Psoas muscle (tissue), 7 donors: ENCODE measurements at regions not wholly inside any gene's neighbourhood (a gene's known extent, or its start where the extent isn't known, plus 50 kb on each side); places are given as distances from the start of the nearest gene placed in this dataset.

ENCODE experiments used
- ATAC-seq, 4 donors: fragments of 200-7000 bp; cut with Tn5 transposase; one replicate each; pipeline ENCODE4 v1.9.1; 2020; ENCODE audit warnings: moderate library complexity in 3 of 4, mild to moderate bottlenecking in 2 of 4
- DNase-seq, 2 donors: peaks; one replicate each; pipeline ENCODE4 v3.0.0-alpha.2; 2020
- H3K27ac ChIP-seq: fragments of 200-600 bp; one replicate; pipeline ENCODE4 v1.8.0; 2022
- H3K27me3 ChIP-seq, 3 donors: fragments of 200-600 bp in 1 of 3; one replicate each; pipeline versions ENCODE4 v1.6.1 to v1.8.0; 2013 to 2022; ENCODE audit warnings: low read length in 2 of 3, mild to moderate bottlenecking in 2 of 3, moderate library complexity in 1 of 3; ENCODE audit not compliant: insufficient read depth in 3 of 3
- H3K36me3 ChIP-seq, 2 donors: fragments of 200-600 bp in 1 of 2; one replicate each; pipeline versions ENCODE4 v1.6.1 to v1.8.0; 2013 to 2022; ENCODE audit warnings: low read depth in 1 of 2, mild to moderate bottlenecking in 1 of 2, moderate library complexity in 1 of 2; ENCODE audit not compliant: insufficient read depth in 1 of 2
- H3K4me1 ChIP-seq: fragments of 200-600 bp; one replicate; pipeline ENCODE4 v1.8.0; 2022
- H3K4me3 ChIP-seq: fragments of 200-600 bp; one replicate; pipeline ENCODE4 v1.8.0; 2022; ENCODE audit warnings: mild to moderate bottlenecking
- H3K9me3 ChIP-seq: fragments of 200-600 bp; one replicate; pipeline ENCODE4 v1.8.0; 2022
- CTCF ChIP-seq: fragments of 200-600 bp; IDR thresholded peaks from one replicate; pipeline ENCODE4 v1.8.0; 2022; ENCODE audit warnings: antibody characterized with exemption
- WGBS, 3 donors: extraction: QIAGEN DNeasy Blood & Tissue Kit; methylation state at CpG; one replicate each; pipeline versions ENCODE4 v1.1.6 to v1.1.7; 2013; 5-methylcytosine and 5-hydroxymethylcytosine counted together
- intact Hi-C, 2 donors: fragments of 100-400 bp; cut with DNase I; formaldehyde crosslinking; loops; one replicate each; pipeline versions ENCODE4 v1.11.0 to v1.14.2; 2022
- donor health status: healthy with polysubstance abuse.
- donor health status: DM: no; HTN: no; CAD: no; lungs with moderate emphysema.
- donor health status: Bipolar disorder and iron deficiency.
- donor health status: healthy.
- donor health status: DM: yes; HTN: yes; CAD: no.
- donor health status: DM: no; HTN: no; CAD: no.
- donor health status: DM: yes; HTN: yes; CAD: no.

DNA sequence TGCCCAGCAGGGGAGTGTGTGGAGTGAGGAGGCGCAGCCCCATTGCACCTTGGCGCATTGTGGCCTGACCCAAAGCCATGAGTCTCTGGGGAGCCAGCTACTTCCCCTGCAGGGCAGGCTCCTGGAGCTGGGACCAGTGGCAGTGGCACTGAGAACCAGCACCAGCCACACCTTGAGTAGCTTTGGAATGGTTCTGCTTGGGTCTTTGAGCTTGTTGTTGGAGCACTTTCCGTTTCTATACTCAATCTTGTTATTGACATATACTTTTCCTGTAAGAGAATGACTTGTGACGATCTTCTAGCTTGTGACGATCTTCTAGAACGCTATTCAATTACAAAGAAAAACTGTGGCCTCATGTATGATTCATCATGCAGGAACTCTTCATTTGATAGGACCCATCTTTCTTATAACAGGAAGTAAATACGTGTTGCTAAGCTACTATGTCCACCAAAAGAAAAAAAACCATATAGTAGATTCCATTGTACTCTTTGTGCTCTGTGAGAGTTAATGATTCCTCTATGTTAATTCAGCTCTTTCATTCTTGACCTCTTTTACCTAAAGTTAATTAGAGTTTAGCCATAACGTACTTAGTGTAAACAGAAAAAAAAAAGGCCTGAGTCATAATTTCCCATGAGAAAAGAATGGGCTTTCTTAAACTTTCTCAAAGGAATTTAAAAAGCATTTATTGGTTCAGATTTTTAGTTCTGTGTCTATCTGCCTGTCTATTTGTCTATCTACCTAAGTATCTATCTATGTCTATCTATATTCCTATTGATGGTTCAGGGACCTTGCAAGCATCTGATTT lies 113.1 kb downstream of the GATA6 start:
- DNase-seq = no peak
- Histone ChIP-seq H3K4me3 (no peak overlapping the region), H3K9me3 (no peaks in the 10 kb centered on the region), H3K27ac (no peak overlapping the region), H3K4me1 (no peaks in the 10 kb centered on the region), H3K36me3 (no peaks in the 10 kb centered on the region), H3K27me3 (no peaks in the 10 kb centered on the region)
- no peak for ATAC-seq
- intact Hi-C loops = no loop called here
- WGBS, 3 donors = 67 to 69% (median 68%) methylated on average over 8 of the region's 8 CpGs
- no peak for TF ChIP-seq CTCF

GRCh38 chr18:22280453-22280750 lies 111.0 kb downstream of the GATA6 start:
- Histone ChIP-seq H3K36me3 (no peaks in the 10 kb centered on the region), H3K27ac (no peak overlapping the region), H3K27me3 (no peaks in the 10 kb centered on the region), H3K9me3 (no peaks in the 10 kb centered on the region), H3K4me1 (no peaks in the 10 kb centered on the region), H3K4me3 (no peak overlapping the region)
- no peak for TF ChIP-seq CTCF
- WGBS, 3 donors = 85 to 96% (median 94%) methylated on average over 1 of the region's 1 CpG
- DNase-seq = no peak
- intact Hi-C loops = no loop called here
- ATAC-seq = no peak

GRCh38 chr18:22279741-22280452 lies 110.5 kb downstream of the GATA6 start:
- Histone ChIP-seq H3K4me3 (no peak overlapping the region), H3K9me3 (no peaks in the 10 kb centered on the region), H3K4me1 (no peaks in the 10 kb centered on the region), H3K36me3 (no peaks in the 10 kb centered on the region), H3K27me3 (no peaks in the 10 kb centered on the region), H3K27ac (no peak overlapping the region)
- WGBS, 3 donors = 61 to 64% (median 62%) methylated on average over 10 of the region's 10 CpGs
- intact Hi-C loops = no loop called here
- DNase-seq = no peak
- no peak for TF ChIP-seq CTCF
- no peak for ATAC-seq

DNA sequence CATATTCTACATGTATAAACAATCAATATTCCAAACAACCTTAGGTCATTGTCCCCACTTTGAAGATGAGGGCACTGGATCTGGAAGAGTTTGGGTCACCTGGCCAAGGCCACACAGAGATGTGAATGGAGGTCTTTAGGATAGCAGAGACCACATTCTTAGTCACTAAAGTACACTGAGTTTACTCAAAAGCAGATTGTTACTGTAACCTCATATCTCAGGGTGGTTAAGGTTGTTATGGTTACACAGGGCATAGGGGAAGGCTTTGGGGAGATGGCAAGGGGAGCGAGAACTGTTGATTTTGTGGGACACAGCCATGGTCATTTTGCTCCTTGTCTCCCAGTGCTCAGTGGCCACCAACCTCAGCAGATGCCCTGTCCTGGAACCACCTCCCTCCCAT lies 109.4 kb downstream of the GATA6 start:
- H3K36me3 ChIP-seq = no peaks in the 10 kb centered on the region
- H3K4me1 ChIP-seq = no peaks in the 10 kb centered on the region
- no peaks in the 10 kb centered on the region for H3K9me3 ChIP-seq
- ATAC-seq = no peak
- intact Hi-C loops = no loop called here
- no peak for TF ChIP-seq CTCF
- peaks cover 0 to 2% (median 0%) of the 10 kb centered on the region in 3 donors for H3K27me3 ChIP-seq
- H3K4me3 ChIP-seq = no peak overlapping the region
- no peak for DNase-seq
- no peak overlapping the region for H3K27ac ChIP-seq
- 85 to 93% (median 89%) methylated on average over 1 of the region's 1 CpG for WGBS, 3 donors
